ENCODE measurements at regions not wholly inside any gene's neighbourhood (a gene's known extent, or its start where the extent isn't known, plus 50 kb on each side); places are given as distances from the start of the nearest gene placed in this dataset.

GRCh38 chr5:91983869-91984268 is 600.8 kb upstream of the ARRDC3 start:
- Histone ChIP-seq H3K27ac (ENCODE audit: insufficient read depth, low read length) (no peak overlapping the region), H2AFZ (ENCODE audit: low read length) (no peak overlapping the region), H4K20me1 (ENCODE audit: control insufficient read depth, extremely low read depth, insufficient read depth, low read length) (no peaks in the 10 kb centered on the region), H3K36me3 (ENCODE audit: control insufficient read depth, insufficient read depth, low read length) (no peaks in the 10 kb centered on the region), H3K4me2 (ENCODE audit: extremely low read depth, insufficient read depth, low read length) (no peak overlapping the region), H3K4me1 (ENCODE audit: control insufficient read depth, extremely low read depth, insufficient read depth, low read length) (no peaks in the 10 kb centered on the region), H3K27me3 (ENCODE audit: control insufficient read depth, insufficient read depth, low read length) (no peaks in the 10 kb centered on the region), H3K4me3 (replicated peaks in 1 of 4; ENCODE audit: control extremely low read depth in 1 of 4, insufficient read depth in 1 of 4, low read depth in 3 of 4, low read length in 4 of 4) (no peak overlapping the region), H3K9me3 (ENCODE audit: control insufficient read depth, insufficient read depth, low read depth, low read length) (no peaks in the 10 kb centered on the region), H3K9ac (ENCODE audit: insufficient read depth, low read length) (no peak overlapping the region), H3K79me2 (ENCODE audit: control insufficient read depth, insufficient read depth, low read length) (no peaks in the 10 kb centered on the region)
- TF ChIP-seq EZH2 (IDR thresholded peaks at IDR 0.05; ENCODE audit: low read length, missing control alignments) (no peak), CTCF (conservative IDR thresholded peaks at IDR 0.05 in 1 of 2, IDR thresholded peaks at IDR 0.05 in 1 of 2; ENCODE audit: low read depth in 1 of 2, low read length in 2 of 2) (no peak)
- DNase-seq (ENCODE audit: low read depth in 2 of 2) = peak in 1 of 2 donors; percentile 41

GRCh38 chr5:91978221-91978882 is 595.2 kb upstream of the ARRDC3 start:
- H3K9ac ChIP-seq (ENCODE audit: insufficient read depth, low read length) = no peak overlapping the region
- H3K4me2 ChIP-seq (ENCODE audit: extremely low read depth, insufficient read depth, low read length) = no peak overlapping the region
- H3K27ac ChIP-seq (ENCODE audit: insufficient read depth, low read length) = no peak overlapping the region
- no peaks in the 10 kb centered on the region for H3K4me1 ChIP-seq (ENCODE audit: control insufficient read depth, extremely low read depth, insufficient read depth, low read length)
- no peaks in the 10 kb centered on the region for H3K36me3 ChIP-seq (ENCODE audit: control insufficient read depth, insufficient read depth, low read length)
- no peaks in the 10 kb centered on the region for H3K27me3 ChIP-seq (ENCODE audit: control insufficient read depth, insufficient read depth, low read length)
- no peak overlapping the region for H2AFZ ChIP-seq (ENCODE audit: low read length)
- H3K9me3 ChIP-seq (ENCODE audit: control insufficient read depth, insufficient read depth, low read depth, low read length) = no peaks in the 10 kb centered on the region
- H4K20me1 ChIP-seq (ENCODE audit: control insufficient read depth, extremely low read depth, insufficient read depth, low read length) = no peaks in the 10 kb centered on the region
- H3K4me3 ChIP-seq (replicated peaks in 1 of 4; ENCODE audit: control extremely low read depth in 1 of 4, insufficient read depth in 1 of 4, low read depth in 3 of 4, low read length in 4 of 4) = no peak overlapping the region
- no peak for DNase-seq (ENCODE audit: low read depth in 2 of 2)
- H3K79me2 ChIP-seq (ENCODE audit: control insufficient read depth, insufficient read depth, low read length) = no peaks in the 10 kb centered on the region
- TF ChIP-seq EZH2 (IDR thresholded peaks at IDR 0.05; ENCODE audit: low read length, missing control alignments) (no peak), CTCF (conservative IDR thresholded peaks at IDR 0.05 in 1 of 2, IDR thresholded peaks at IDR 0.05 in 1 of 2; ENCODE audit: low read depth in 1 of 2, low read length in 2 of 2) (no peak)

GRCh38 chr5:91977579-91977978 is 594.5 kb upstream of the ARRDC3 start:
- Histone ChIP-seq H3K36me3 (ENCODE audit: control insufficient read depth, insufficient read depth, low read length) (no peaks in the 10 kb centered on the region), H3K9ac (ENCODE audit: insufficient read depth, low read length) (no peak overlapping the region), H3K27me3 (ENCODE audit: control insufficient read depth, insufficient read depth, low read length) (no peaks in the 10 kb centered on the region), H4K20me1 (ENCODE audit: control insufficient read depth, extremely low read depth, insufficient read depth, low read length) (no peaks in the 10 kb centered on the region), H3K27ac (ENCODE audit: insufficient read depth, low read length) (no peak overlapping the region), H3K79me2 (ENCODE audit: control insufficient read depth, insufficient read depth, low read length) (no peaks in the 10 kb centered on the region), H3K4me3 (replicated peaks in 1 of 4; ENCODE audit: control extremely low read depth in 1 of 4, insufficient read depth in 1 of 4, low read depth in 3 of 4, low read length in 4 of 4) (no peak overlapping the region), H3K4me1 (ENCODE audit: control insufficient read depth, extremely low read depth, insufficient read depth, low read length) (no peaks in the 10 kb centered on the region), H2AFZ (ENCODE audit: low read length) (no peak overlapping the region), H3K9me3 (ENCODE audit: control insufficient read depth, insufficient read depth, low read depth, low read length) (no peaks in the 10 kb centered on the region), H3K4me2 (ENCODE audit: extremely low read depth, insufficient read depth, low read length) (no peak overlapping the region)
- TF ChIP-seq CTCF (conservative IDR thresholded peaks at IDR 0.05 in 1 of 2, IDR thresholded peaks at IDR 0.05 in 1 of 2; ENCODE audit: low read depth in 1 of 2, low read length in 2 of 2) (no peak), EZH2 (IDR thresholded peaks at IDR 0.05; ENCODE audit: low read length, missing control alignments) (no peak)
- no peak for DNase-seq (ENCODE audit: low read depth in 2 of 2)

Data from fibroblast of lung (primary cell).